Fibroblast of lung (primary cell): ENCODE measurements at regions not wholly inside any gene's neighbourhood (a gene's known extent, or its start where the extent isn't known, plus 50 kb on each side); places are given as distances from the start of the nearest gene placed in this dataset.
A peak's percentile ranks its signal among the peaks of the same experiment; 100 is the strongest.

Source experiments
- DNase-seq, 2 donors: peaks; one replicate each; pipeline versions ENCODE4 v3.0.0 to v3.0.0-alpha.2; 2010; ENCODE audit warnings: low read depth in 2 of 2
- H2AFZ ChIP-seq: 2 replicates; pipeline ENCODE4 v1.5.1; 2012; ENCODE audit warnings: low read length, control low read depth, inconsistent platforms
- H3K27ac ChIP-seq: 2 replicates; pipeline ENCODE4 v1.5.1; 2011; ENCODE audit warnings: low read length, control low read depth; ENCODE audit not compliant: insufficient read depth
- H3K27me3 ChIP-seq: 2 replicates; pipeline ENCODE4 v1.5.1; 2011; ENCODE audit warnings: mild to moderate bottlenecking, low read length; ENCODE audit not compliant: control insufficient read depth, insufficient read depth
- H3K36me3 ChIP-seq: 2 replicates; pipeline ENCODE4 v1.5.1; 2011; ENCODE audit warnings: low read length; ENCODE audit not compliant: control insufficient read depth, insufficient read depth
- H3K4me1 ChIP-seq: 2 replicates; pipeline ENCODE4 v1.5.1; 2011; ENCODE audit warnings: low read length; ENCODE audit not compliant: control insufficient read depth, insufficient read depth; ENCODE audit errors: extremely low read depth
- H3K4me2 ChIP-seq: 2 replicates; pipeline ENCODE4 v1.5.1; 2011; ENCODE audit warnings: low read length, control low read depth; ENCODE audit not compliant: insufficient read depth; ENCODE audit errors: extremely low read depth
- H3K4me3 ChIP-seq, 4 experiments: fragments of 200-600 bp in 1 of 4; sonication (generic) in 1 of 4; replicated peaks in 1 of 4; 2 replicates each; pipeline ENCODE4 v1.5.1; 2011 to 2016; ENCODE audit warnings: low read length in 4 of 4, low read depth in 3 of 4, mild to moderate bottlenecking in 3 of 4, control low read depth in 2 of 4, inconsistent platforms in 1 of 4, mixed read lengths in 1 of 4; ENCODE audit not compliant: insufficient read depth in 1 of 4; ENCODE audit errors: control extremely low read depth in 1 of 4
- H3K79me2 ChIP-seq: 2 replicates; pipeline ENCODE4 v1.5.1; 2012; ENCODE audit warnings: mild to moderate bottlenecking, low read length, inconsistent platforms; ENCODE audit not compliant: control insufficient read depth, insufficient read depth
- H3K9ac ChIP-seq: 2 replicates; pipeline ENCODE4 v1.5.1; 2011; ENCODE audit warnings: mild to moderate bottlenecking, low read length, control low read depth; ENCODE audit not compliant: insufficient read depth
- H3K9me3 ChIP-seq: 2 replicates; pipeline ENCODE4 v1.5.1; 2012; ENCODE audit warnings: low read depth, low read length; ENCODE audit not compliant: control insufficient read depth, insufficient read depth
- H4K20me1 ChIP-seq: 2 replicates; pipeline ENCODE4 v1.5.1; 2011; ENCODE audit warnings: low read length; ENCODE audit not compliant: control insufficient read depth, insufficient read depth; ENCODE audit errors: extremely low read depth
- CTCF ChIP-seq, 2 donors: IDR thresholded peaks in 1 of 2; conservative IDR thresholded peaks in 1 of 2; 1 replicate in 1 of 2; 2 replicates in 1 of 2; pipeline ENCODE4 v1.5.1; 2011 to 2012; ENCODE audit warnings: low read length in 2 of 2, control low read depth in 1 of 2, inconsistent platforms in 1 of 2, low read depth in 1 of 2, mild to moderate bottlenecking in 1 of 2
- EZH2 ChIP-seq: IDR thresholded peaks from 2 replicates; pipeline ENCODE4 v1.5.1; 2012; ENCODE audit warnings: low read length, control low read depth, mild to moderate bottlenecking; ENCODE audit errors: missing control alignments

GRCh38 chr17:55660178-55660886 is 62.3 kb downstream of the TMEM100 start:
- Histone ChIP-seq H3K4me1 (no peaks in the 10 kb centered on the region), H3K27me3 (peaks cover 2% of the 10 kb centered on the region), H3K9ac (no peak overlapping the region), H3K9me3 (no peaks in the 10 kb centered on the region), H3K36me3 (no peaks in the 10 kb centered on the region), H3K4me2 (no peak overlapping the region), H3K27ac (no peak overlapping the region), H4K20me1 (no peaks in the 10 kb centered on the region), H2AFZ (no peak overlapping the region), H3K4me3 (no peak overlapping the region), H3K79me2 (no peaks in the 10 kb centered on the region)
- no peak for TF ChIP-seq EZH2
- TF ChIP-seq CTCF (conservative IDR thresholded peaks at IDR 0.05 in 1 of 2, IDR thresholded peaks at IDR 0.05 in 1 of 2; ENCODE audit: low read depth in 1 of 2, low read length in 2 of 2): no peak
- DNase-seq: peak; percentile 17 to 42

GRCh38 chr17:55659661-55660060 is 63.0 kb downstream of the TMEM100 start:
- no peak for DNase-seq
- TF ChIP-seq CTCF (conservative IDR thresholded peaks at IDR 0.05 in 1 of 2, IDR thresholded peaks at IDR 0.05 in 1 of 2; ENCODE audit: low read depth in 1 of 2, low read length in 2 of 2) (no peak), EZH2 (no peak)
- no peak overlapping the region for H3K27ac ChIP-seq
- H3K9ac ChIP-seq: no peak overlapping the region
- H3K4me3 ChIP-seq: no peak overlapping the region
- H3K36me3 ChIP-seq: no peaks in the 10 kb centered on the region
- H3K9me3 ChIP-seq: no peaks in the 10 kb centered on the region
- H2AFZ ChIP-seq: no peak overlapping the region
- H4K20me1 ChIP-seq: no peaks in the 10 kb centered on the region
- H3K4me1 ChIP-seq: no peaks in the 10 kb centered on the region
- no peaks in the 10 kb centered on the region for H3K79me2 ChIP-seq
- H3K4me2 ChIP-seq: no peak overlapping the region
- peaks cover 2% of the 10 kb centered on the region for H3K27me3 ChIP-seq

- Histone ChIP-seq H3K4me2 (no peak overlapping the region), H3K79me2 (no peaks in the 10 kb centered on the region), H3K27ac (no peak overlapping the region), H3K9me3 (no peaks in the 10 kb centered on the region), H3K27me3 (no peaks in the 10 kb centered on the region), H3K36me3 (no peaks in the 10 kb centered on the region), H2AFZ (no peak overlapping the region), H3K4me1 (no peaks in the 10 kb centered on the region), H3K4me3 (no peak overlapping the region), H4K20me1 (no peaks in the 10 kb centered on the region), H3K9ac (no peak overlapping the region)
- TF ChIP-seq CTCF (conservative IDR thresholded peaks at IDR 0.05 in 1 of 2, IDR thresholded peaks at IDR 0.05 in 1 of 2; ENCODE audit: low read depth in 1 of 2, low read length in 2 of 2): no peak
- TF ChIP-seq EZH2: no peak
- no peak for DNase-seq
These were observed 66.9 kb downstream of the TMEM100 start for GRCh38 chr17:55655777-55656176.
